GM21367 (cell line): ENCODE measurements at regions not wholly inside any gene's neighbourhood (a gene's known extent, or its start where the extent isn't known, plus 50 kb on each side); places are given as distances from the start of the nearest gene placed in this dataset.

ENCODE experiments used
- ATAC-seq: cut with Tn5 transposase; IDR thresholded peaks from one replicate; pipeline ENCODE4 v1.9.1; 2021; ENCODE audit not compliant: unreplicated experiment

DNA sequence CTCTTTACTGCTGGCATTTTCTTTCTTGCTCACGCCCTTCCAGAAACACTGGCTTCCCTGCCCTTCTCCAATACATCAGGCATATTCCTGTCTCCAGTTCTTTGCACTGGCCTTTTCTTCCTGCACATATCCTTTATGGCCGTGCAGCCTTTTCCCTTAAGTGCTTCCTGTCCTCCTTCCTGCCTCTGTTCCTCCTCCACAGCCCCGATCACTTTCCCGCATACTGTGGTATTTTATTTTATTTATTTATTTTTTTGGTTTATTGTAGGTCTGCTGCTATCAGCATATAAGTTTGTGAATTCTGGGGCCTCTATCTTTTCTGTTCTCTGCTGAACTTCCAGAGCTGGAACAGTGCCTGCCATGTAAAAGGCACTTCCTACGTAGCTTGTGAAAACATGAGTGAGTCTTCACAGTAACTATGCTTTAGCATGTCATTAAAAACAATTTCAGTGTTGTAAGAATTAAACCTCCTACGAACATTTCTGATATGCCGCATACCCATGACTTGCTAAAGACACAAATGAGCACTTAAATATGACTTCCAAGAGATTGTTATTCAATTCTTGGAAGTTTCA, 289.1 kb downstream of the TRIB2 start:
- no peak for ATAC-seq

- ATAC-seq, result no peak
These were observed 289.7 kb downstream of the TRIB2 start for GRCh38 chr2:13006426-13006825.

- ATAC-seq, result peak; percentile 88
These were observed 290.3 kb downstream of the TRIB2 start for GRCh38 chr2:13006829-13007717.

DNA sequence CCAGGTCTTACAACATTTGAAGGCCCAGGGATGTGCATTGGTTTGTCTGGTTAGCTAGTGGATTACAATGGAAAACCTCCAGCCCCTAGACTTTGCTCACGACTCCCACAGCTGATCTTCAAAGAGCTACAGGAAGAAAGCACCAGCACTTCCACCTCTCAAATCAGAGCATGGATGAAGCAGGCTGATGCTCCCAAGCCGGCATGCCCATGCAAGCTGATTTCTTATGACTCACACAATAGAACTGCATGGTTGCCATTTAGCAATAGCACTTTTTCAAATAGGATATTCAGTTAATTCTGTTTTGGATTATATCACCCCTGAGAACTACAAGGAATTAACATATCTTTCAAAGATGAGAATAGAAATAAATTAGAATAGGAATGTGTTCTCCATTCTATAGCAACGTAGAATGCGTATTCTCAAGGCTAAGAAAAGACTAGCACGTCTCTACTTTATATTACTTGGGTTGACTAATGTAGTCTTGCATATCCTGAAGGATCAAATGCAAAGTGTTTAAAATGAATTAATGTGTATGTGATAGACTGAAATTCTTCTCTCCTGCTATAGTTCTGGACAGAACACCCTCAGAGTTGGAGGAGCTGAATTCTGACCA, 292.4 kb downstream of the TRIB2 start:
- no peak for ATAC-seq

DNA sequence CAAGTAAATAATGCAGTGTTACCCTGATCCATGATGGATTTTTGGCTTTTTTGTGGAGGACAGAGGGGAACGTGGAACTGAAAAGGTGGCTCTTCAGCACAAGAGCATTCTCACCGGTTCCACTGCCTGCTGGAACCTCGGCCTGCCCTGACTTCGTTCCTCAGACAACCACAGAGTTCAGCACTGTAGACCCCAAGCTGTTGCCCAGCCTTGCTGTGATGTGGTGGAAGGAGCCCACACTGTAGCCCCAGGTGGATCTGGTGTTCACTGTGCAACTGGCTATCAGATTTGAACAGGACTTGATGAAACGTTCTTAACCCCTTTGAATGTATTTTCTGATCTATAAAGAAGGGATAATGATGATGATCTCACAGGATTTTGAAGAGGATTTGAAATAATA, 293.5 kb downstream of the TRIB2 start:
- no peak for ATAC-seq

- ATAC-seq, result no peak
These were observed 298.0 kb downstream of the TRIB2 start for GRCh38 chr2:13014783-13015182.

- ATAC-seq, result no peak
These were observed 299.0 kb downstream of the TRIB2 start for GRCh38 chr2:13015532-13016320.

- ATAC-seq, result no peak
These were observed 301.8 kb downstream of the TRIB2 start for GRCh38 chr2:13018490-13018889.

DNA sequence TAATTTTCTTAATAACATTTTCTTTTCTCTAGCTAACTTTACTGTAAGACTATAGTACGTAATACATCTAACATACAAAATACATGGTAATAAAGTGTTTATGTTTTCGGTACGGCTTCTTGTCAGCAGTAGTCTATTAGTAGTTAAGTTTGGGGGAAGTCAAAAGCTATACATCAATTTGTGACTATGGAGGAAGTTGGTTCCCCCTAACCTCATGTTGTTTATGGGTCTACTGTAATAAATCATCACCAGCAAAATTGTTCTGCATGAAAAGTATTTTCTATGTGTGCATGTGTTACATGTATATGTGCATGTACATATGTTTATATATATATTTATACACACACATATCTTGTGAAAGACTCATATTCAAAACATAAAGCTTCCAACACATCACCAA, 303.0 kb downstream of the TRIB2 start:
- ATAC-seq, result no peak

DNA sequence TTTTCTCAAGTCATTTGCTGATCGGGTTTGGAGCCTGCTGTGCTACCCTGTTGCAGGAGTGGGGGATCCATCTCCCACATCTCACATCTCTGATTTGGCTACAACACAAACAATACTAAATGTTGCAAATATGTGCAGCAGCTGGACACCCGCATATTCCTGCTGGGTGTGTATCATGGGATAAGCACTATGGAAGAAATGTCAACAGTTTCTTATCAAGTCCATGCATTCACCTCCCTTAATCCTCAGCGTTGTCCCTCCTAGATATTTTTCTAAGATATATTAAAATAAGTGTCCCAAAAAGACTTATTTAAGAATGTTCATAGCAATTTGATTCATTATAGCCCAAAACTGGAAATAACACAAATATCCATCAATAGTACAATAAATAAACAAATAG, 303.7 kb downstream of the TRIB2 start:
- ATAC-seq, result no peak

DNA sequence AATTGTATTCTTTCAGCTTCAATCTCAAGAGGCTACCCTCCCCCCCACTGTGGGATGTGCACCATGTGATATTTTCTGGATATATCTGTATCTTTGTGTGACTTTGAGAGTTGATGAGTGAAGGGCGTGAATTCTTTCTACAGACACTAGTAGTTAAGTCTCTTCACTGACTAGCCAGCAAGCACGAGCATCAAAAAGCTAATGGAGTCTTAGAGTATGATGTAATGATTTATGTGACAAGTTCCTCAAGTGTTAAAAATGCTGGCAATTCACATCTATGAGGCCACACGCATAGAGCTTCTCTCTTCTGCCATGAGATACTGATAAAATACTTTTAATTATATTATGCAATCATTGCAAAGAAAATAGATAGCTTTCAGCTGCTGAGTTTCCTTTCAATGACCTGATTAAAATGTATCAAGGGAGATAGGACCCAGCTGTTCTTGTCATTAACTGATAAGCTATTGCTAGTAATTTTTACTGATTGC, 304.8 kb downstream of the TRIB2 start:
- no peak for ATAC-seq

DNA sequence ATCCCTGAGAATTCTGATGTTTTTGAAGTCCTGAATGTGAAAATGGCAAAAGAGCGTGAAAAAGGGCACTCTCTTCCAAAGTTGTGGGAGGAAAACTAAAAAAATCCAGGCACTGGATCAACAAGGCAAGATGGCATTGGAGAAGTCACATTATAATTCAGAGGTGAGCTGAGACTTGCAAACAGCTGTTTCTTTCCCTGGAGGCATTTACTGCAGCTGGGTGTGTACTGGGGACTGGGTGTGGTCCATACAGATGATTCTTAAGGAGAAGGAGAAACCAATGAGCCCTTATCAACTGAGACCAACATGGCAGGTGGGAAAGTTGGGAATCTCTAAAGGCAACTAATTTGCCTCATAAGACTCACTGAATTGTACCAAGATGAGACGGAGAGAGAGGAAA, 313.9 kb downstream of the TRIB2 start:
- no peak for ATAC-seq

DNA sequence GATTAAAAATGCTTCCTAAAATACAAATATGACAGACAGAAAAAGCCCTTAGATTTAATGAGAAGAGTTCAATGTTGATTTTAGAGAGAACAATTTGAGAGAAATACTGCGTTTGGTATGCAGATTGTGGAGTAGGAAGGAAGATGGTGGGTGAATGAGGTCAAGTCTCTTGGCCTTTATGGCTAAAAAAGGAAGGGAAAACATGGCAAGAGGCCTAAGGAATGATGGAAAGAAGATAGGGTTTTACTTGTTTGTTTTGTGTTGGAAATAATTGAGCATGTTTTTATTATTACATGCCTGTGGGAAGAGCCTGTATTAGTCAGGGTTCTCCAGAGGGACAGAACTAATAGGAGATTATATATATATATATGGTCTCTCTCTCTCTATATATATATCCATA, 318.1 kb downstream of the TRIB2 start:
- ATAC-seq, result no peak

GRCh38 chr2:13035866-13036265, 319.1 kb downstream of the TRIB2 start:
- ATAC-seq, result no peak

- no peak for ATAC-seq
These were observed 323.3 kb downstream of the TRIB2 start for GRCh38 chr2:13040043-13040442.

DNA sequence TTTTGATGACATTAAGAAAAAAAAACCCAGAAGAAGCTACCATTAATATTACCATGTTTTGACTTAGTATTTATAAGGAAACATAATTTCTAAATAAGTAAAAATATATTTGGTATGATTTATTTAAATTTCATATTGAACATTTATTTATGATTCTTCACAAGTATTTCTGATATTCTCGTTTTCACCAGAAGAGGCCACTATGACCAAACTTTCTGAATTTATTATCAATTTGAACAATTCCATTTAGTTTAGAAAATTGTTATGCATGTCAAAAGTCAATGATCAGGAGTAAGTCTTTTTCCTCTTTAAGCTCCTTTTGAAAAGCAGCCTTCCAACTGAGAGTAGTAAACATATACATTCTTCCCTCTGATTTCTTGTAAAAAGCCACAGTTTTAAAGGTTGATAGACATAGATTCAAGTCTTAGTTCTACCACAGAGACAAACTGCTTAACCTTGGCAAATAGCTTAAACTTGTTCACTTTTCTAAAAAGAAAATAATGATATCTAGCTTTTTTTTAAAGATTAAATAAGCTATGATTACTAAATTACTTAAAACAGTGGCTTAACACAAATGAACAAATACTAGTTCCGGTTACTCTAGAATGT, 329.9 kb downstream of the TRIB2 start:
- ATAC-seq, result no peak

DNA sequence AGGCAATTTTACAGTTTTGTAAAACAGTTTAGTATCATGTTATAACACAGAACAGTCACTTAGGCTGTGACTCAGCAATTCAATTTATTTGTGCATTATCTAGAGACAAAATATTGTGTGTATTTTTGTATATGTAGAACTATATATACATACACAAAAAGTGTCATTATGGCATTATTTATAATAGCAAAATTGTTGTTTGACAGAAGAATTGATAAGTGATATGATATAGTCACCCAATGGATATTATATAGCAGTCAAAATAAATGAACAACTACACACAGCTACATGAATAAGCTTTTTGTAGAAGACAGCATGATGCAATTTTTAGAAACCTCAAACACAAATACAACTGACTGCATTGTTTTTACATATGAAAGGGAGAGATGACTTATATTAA, 334.0 kb downstream of the TRIB2 start:
- no peak for ATAC-seq

DNA sequence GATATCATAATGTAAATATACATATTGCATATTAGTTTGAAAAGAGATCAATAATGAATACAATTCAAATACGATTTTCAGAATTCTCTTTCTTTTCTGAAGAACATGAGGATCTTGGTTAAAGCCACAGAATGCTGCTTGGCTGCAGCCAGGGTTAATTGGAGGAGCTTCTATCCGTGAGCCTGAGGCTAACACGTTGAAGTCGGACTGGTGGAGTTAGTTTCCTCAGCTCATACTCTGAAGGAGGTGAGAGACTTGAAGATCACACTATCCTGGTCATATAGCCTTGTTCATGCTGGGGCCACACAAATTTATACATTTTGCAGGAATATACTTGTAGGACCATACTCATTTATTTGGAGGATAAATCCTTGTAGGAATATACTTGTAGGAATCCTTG, 335.8 kb downstream of the TRIB2 start:
- ATAC-seq, result no peak

GRCh38 chr2:13056259-13056843, 339.6 kb downstream of the TRIB2 start:
- ATAC-seq, result no peak

- ATAC-seq, result no peak
These were observed 340.9 kb downstream of the TRIB2 start for GRCh38 chr2:13057671-13058070.
